SK-N-SH (cell line): ENCODE measurements at regions not wholly inside any gene's neighbourhood (a gene's known extent, or its start where the extent isn't known, plus 50 kb on each side); places are given as distances from the start of the nearest gene placed in this dataset.

Experiments used
- CTCF ChIA-PET: fragments of 300-600, 350-600 bp; formaldehyde crosslinking; extraction: SDS; loops from one replicate; lab custom pipeline; 2021; lab: Yijun Ruan, JAX
- POLR2A ChIA-PET: fragments of 350-600 bp; sonication (Branson Sonifier 250); formaldehyde crosslinking; extraction: SDS; loops from one replicate; lab custom pipeline; 2020; ENCODE audit warnings: antibody characterized with exemption, inconsistent platforms; lab: Yijun Ruan, JAX
- DNase-seq: peaks from one replicate; pipeline ENCODE4 v3.0.0; 2012
- H2AFZ ChIP-seq: fragments of 200-600 bp; sonication (generic); 2 replicates; pipeline ENCODE4 v1.8.1; 2016; ENCODE audit warnings: antibody characterized with exemption, mild to moderate bottlenecking, low read depth
- H3F3A ChIP-seq: fragments of 200-600 bp; sonication (generic); replicated peaks from 2 replicates; pipeline ENCODE3; 2016; ENCODE audit warnings: antibody characterized with exemption, mild to moderate bottlenecking; ENCODE audit not compliant: insufficient read depth
- H3K27ac ChIP-seq, 2 experiments: fragments of 200-500 bp in 1 of 2; fragments of 200-600 bp in 1 of 2; sonication (Bioruptor generic) in 1 of 2; sonication (generic), shearing (Covaris generic) in 1 of 2; 2 replicates each; pipeline versions ENCODE4 v1.5.1 to v1.6.1; 2014 to 2016; ENCODE audit warnings: low read depth in 2 of 2, inconsistent platforms in 1 of 2, low read length in 1 of 2, mild to moderate bottlenecking in 1 of 2, mixed read lengths in 1 of 2
- H3K27me3 ChIP-seq: fragments of 200-600 bp; sonication (generic), shearing (Covaris generic); 2 replicates; pipeline ENCODE4 v1.6.1; 2016; ENCODE audit warnings: mixed run types; ENCODE audit not compliant: insufficient read depth
- H3K36me3 ChIP-seq, 2 experiments: fragments of 200-500 bp in 1 of 2; fragments of 200-600 bp in 1 of 2; sonication (Bioruptor generic) in 1 of 2; sonication (generic) in 1 of 2; replicated peaks in 1 of 2; 2 replicates each; pipeline versions ENCODE3 to v1.5.1; 2014 to 2016; ENCODE audit warnings: low read length in 1 of 2, mild to moderate bottlenecking in 1 of 2; ENCODE audit not compliant: insufficient read depth in 2 of 2, control insufficient read depth in 1 of 2
- H3K4me1 ChIP-seq, 2 experiments: fragments of 200-500 bp in 1 of 2; fragments of 200-600 bp in 1 of 2; sonication (Bioruptor generic) in 1 of 2; sonication (generic), shearing (Covaris generic) in 1 of 2; 2 replicates each; pipeline versions ENCODE4 v1.5.1 to v1.6.1; 2014 to 2016; ENCODE audit warnings: low read depth in 1 of 2, low read length in 1 of 2, mixed run types in 1 of 2; ENCODE audit not compliant: insufficient read depth in 2 of 2, control insufficient read depth in 1 of 2
- H3K4me2 ChIP-seq: fragments of 200-600 bp; sonication (generic), shearing (Covaris generic); 2 replicates; pipeline ENCODE4 v1.6.1; 2017; ENCODE audit warnings: mixed run types
- H3K4me3 ChIP-seq, 2 experiments: fragments of 200-500 bp in 1 of 2; fragments of 200-600 bp in 1 of 2; sonication (Bioruptor generic) in 1 of 2; sonication (generic), shearing (Covaris generic) in 1 of 2; 2 replicates each; pipeline versions ENCODE4 v1.5.1 to v1.8.1; 2014 to 2016; ENCODE audit warnings: low read depth in 2 of 2, inconsistent platforms in 1 of 2, low read length in 1 of 2, mild to moderate bottlenecking in 1 of 2, mixed read lengths in 1 of 2, moderate library complexity in 1 of 2
- H3K79me2 ChIP-seq: fragments of 200-600 bp; sonication (generic); 2 replicates; pipeline ENCODE4 v1.8.1; 2017; ENCODE audit warnings: mild to moderate bottlenecking; ENCODE audit not compliant: insufficient read depth
- H3K9ac ChIP-seq: fragments of 200-600 bp; sonication (generic); 2 replicates; pipeline ENCODE4 v1.6.1; 2017; ENCODE audit warnings: mixed run types
- H3K9me2 ChIP-seq: fragments of 200-600 bp; sonication (generic); 2 replicates; pipeline ENCODE4 v1.6.1; 2017; ENCODE audit warnings: mixed run types
- H3K9me3 ChIP-seq: fragments of 200-600 bp; sonication (generic); 2 replicates; pipeline ENCODE4 v1.6.1; 2017; ENCODE audit warnings: mixed run types, mild to moderate bottlenecking, moderate library complexity
- H4K20me1 ChIP-seq: fragments of 200-600 bp; sonication (generic); 2 replicates; pipeline ENCODE4 v1.6.1; 2017; ENCODE audit warnings: mild to moderate bottlenecking, mixed run types; ENCODE audit not compliant: insufficient read depth
- CHD2 ChIP-seq: fragments of 150-350 bp; IDR thresholded peaks from 2 replicates; pipeline ENCODE4 v1.6.1; 2018; ENCODE audit warnings: low read length; ENCODE audit not compliant: partially characterized antibody
- ELF1 ChIP-seq: IDR thresholded peaks from 2 replicates; pipeline ENCODE4 v1.4.0; 2012
- FOXJ3 ChIP-seq: sonication (generic); formaldehyde crosslinking; IDR thresholded peaks from 2 replicates; pipeline ENCODE4 v1.5.1; 2020; ENCODE audit warnings: mild to moderate bottlenecking, missing genetic modification reagents
- GABPA ChIP-seq: IDR thresholded peaks from 2 replicates; pipeline ENCODE4 v1.4.0; 2012; ENCODE audit warnings: low read depth, mild to moderate bottlenecking
- GATA2 ChIP-seq: sonication (generic); formaldehyde crosslinking; IDR thresholded peaks from 2 replicates; pipeline ENCODE4 v1.5.0; 2020; ENCODE audit warnings: mild to moderate bottlenecking, missing genetic modification reagents
- IRF3 ChIP-seq: fragments of 150-350 bp; IDR thresholded peaks from 2 replicates; pipeline ENCODE4 v1.6.1; 2016; ENCODE audit warnings: mild to moderate bottlenecking, low read depth, low read length
- MAX ChIP-seq: IDR thresholded peaks from 2 replicates; pipeline ENCODE4 v1.4.0; 2012; ENCODE audit warnings: low read depth
- MXI1 ChIP-seq: IDR thresholded peaks from 2 replicates; pipeline ENCODE4 v1.6.1; 2012; ENCODE audit warnings: mild to moderate bottlenecking, low read depth, low read length, improper control_type of control experiment
- NRF1 ChIP-seq: IDR thresholded peaks from 2 replicates; pipeline ENCODE4 v1.6.1; 2012; ENCODE audit warnings: low read depth, mild to moderate bottlenecking, low read length
- PBX3 ChIP-seq: IDR thresholded peaks from 2 replicates; pipeline ENCODE4; 2012
- POLR2AphosphoS5 ChIP-seq: IDR thresholded peaks from 2 replicates; pipeline ENCODE4 v1.6.1; 2012; ENCODE audit warnings: low read depth, low read length
- REST ChIP-seq: IDR thresholded peaks from 2 replicates; pipeline ENCODE4 v1.6.1; 2012; ENCODE audit warnings: mild to moderate bottlenecking, low read depth, low read length, moderate library complexity
- RFX5 ChIP-seq: IDR thresholded peaks from 2 replicates; pipeline ENCODE4 v1.6.1; 2012; ENCODE audit warnings: mild to moderate bottlenecking, improper control_type of control experiment, low read length
- SIN3A ChIP-seq: IDR thresholded peaks from 2 replicates; pipeline ENCODE4 v1.6.1; 2012; ENCODE audit warnings: low read depth, mild to moderate bottlenecking, low read length, moderate library complexity, borderline replicate concordance
- TEAD4 ChIP-seq: IDR thresholded peaks from 2 replicates; pipeline ENCODE4 v1.4.0; 2012; ENCODE audit warnings: mild to moderate bottlenecking, borderline replicate concordance; ENCODE audit not compliant: insufficient read depth
- USF1 ChIP-seq: IDR thresholded peaks from 2 replicates; pipeline ENCODE4 v1.4.0; 2012; ENCODE audit warnings: low read depth, borderline replicate concordance
- USF2 ChIP-seq: fragments of 150-350 bp; IDR thresholded peaks from 2 replicates; pipeline ENCODE4 v1.6.1; 2017; ENCODE audit warnings: antibody characterized with exemption, low read length, low read depth, borderline replicate concordance
- ZBTB33 ChIP-seq: IDR thresholded peaks from 2 replicates; pipeline ENCODE4 v1.4.0; 2012; ENCODE audit warnings: low read depth, borderline replicate concordance
- WGBS: methylation state at CpG from one replicate; pipeline ENCODE4 v1.1.6; 2017; ENCODE audit warnings: low lambda C conversion rate; 5-methylcytosine and 5-hydroxymethylcytosine counted together

- H3K79me2 ChIP-seq, result no peaks in the 10 kb centered on the region
- POLR2A ChIA-PET, result no interaction called here
- no peak for DNase-seq
- CTCF ChIA-PET, result no interaction called here
- 28% methylated on average over 11 of the region's 11 CpGs for WGBS
- no peaks in the 10 kb centered on the region for H4K20me1 ChIP-seq
- no peaks in the 10 kb centered on the region for H3K9me2 ChIP-seq
- no peaks in the 10 kb centered on the region for H3F3A ChIP-seq
- H3K36me3 ChIP-seq, result no peaks in the 10 kb centered on the region
- H3K27me3 ChIP-seq, result no peaks in the 10 kb centered on the region
- H3K9ac ChIP-seq, result no peak overlapping the region
- no peak overlapping the region for H3K4me2 ChIP-seq
- TF ChIP-seq MXI1 (no peak), CHD2 (no peak), SIN3A (no peak), IRF3 (no peak), USF1 (no peak), GATA2 (no peak), GABPA (no peak), ELF1 (no peak), TEAD4 (no peak), ZBTB33 (no peak), MAX (no peak)
- no peaks in the 10 kb centered on the region for H3K4me1 ChIP-seq
- H3K9me3 ChIP-seq, result no peaks in the 10 kb centered on the region
- no peak overlapping the region for H3K27ac ChIP-seq
- no peak overlapping the region for H3K4me3 ChIP-seq
- H2AFZ ChIP-seq, result no peak overlapping the region
Measured at GRCh38 chr4:110683601-110684000, 60.7 kb upstream of the PITX2 start.

- H3K4me2 ChIP-seq, result no peak overlapping the region
- H3K4me3 ChIP-seq, result no peak overlapping the region
- no peaks in the 10 kb centered on the region for H3K4me1 ChIP-seq
- H3K27ac ChIP-seq, result no peak overlapping the region
- no peaks in the 10 kb centered on the region for H3K79me2 ChIP-seq
- no peaks in the 10 kb centered on the region for H4K20me1 ChIP-seq
- no peak overlapping the region for H2AFZ ChIP-seq
- 3% methylated on average over 6 of the region's 6 CpGs for WGBS
- CTCF ChIA-PET, result no interaction called here
- no peaks in the 10 kb centered on the region for H3F3A ChIP-seq
- H3K9ac ChIP-seq, result no peak overlapping the region
- no peaks in the 10 kb centered on the region for H3K9me2 ChIP-seq
- DNase-seq, result no peak
- H3K9me3 ChIP-seq, result no peaks in the 10 kb centered on the region
- H3K36me3 ChIP-seq, result no peaks in the 10 kb centered on the region
- no peaks in the 10 kb centered on the region for H3K27me3 ChIP-seq
- POLR2A ChIA-PET, result no interaction called here
- TF ChIP-seq POLR2AphosphoS5, result no peak
- TF ChIP-seq PBX3, result no peak
- TF ChIP-seq REST, result no peak
- TF ChIP-seq RFX5, result no peak
- TF ChIP-seq IRF3, result no peak
- TF ChIP-seq FOXJ3, result no peak
- TF ChIP-seq USF2, result no peak
- TF ChIP-seq NRF1, result no peak
Measured at GRCh38 chr4:110702326-110702725, 79.4 kb upstream of the PITX2 start.
